LNCAP (cell line): ENCODE measurements at regions not wholly inside any gene's neighbourhood (a gene's known extent, or its start where the extent isn't known, plus 50 kb on each side); places are given as distances from the start of the nearest gene placed in this dataset.

Experiments
- TF ChIP-seq, protein P1 (sequence below): fragments of 450-650 bp; IDR thresholded peaks from 2 replicates; pipeline ENCODE4 v1.5.1; 2017; ENCODE audit warnings: mild to moderate bottlenecking

DNA sequence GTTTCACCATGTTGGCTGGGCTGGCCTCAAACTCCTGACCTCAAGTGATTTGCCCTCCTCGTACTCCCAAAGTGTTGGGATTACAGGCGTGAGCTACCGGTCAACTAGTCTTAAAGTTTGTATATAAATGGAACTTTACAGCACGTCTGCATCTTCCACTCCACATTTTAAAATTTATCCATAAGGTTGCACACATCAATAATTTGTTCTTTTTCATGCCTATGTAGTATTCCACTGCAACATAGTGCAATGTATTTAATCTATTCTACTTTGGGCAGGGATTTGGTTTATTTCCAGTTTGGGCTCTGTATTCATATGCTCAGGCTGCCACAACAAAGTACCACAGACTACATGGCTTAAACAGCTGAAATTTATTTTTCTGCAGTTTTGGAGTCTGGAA, 90.0 kb downstream of the NPTX2 start:
- TF ChIP-seq, protein P1, sequence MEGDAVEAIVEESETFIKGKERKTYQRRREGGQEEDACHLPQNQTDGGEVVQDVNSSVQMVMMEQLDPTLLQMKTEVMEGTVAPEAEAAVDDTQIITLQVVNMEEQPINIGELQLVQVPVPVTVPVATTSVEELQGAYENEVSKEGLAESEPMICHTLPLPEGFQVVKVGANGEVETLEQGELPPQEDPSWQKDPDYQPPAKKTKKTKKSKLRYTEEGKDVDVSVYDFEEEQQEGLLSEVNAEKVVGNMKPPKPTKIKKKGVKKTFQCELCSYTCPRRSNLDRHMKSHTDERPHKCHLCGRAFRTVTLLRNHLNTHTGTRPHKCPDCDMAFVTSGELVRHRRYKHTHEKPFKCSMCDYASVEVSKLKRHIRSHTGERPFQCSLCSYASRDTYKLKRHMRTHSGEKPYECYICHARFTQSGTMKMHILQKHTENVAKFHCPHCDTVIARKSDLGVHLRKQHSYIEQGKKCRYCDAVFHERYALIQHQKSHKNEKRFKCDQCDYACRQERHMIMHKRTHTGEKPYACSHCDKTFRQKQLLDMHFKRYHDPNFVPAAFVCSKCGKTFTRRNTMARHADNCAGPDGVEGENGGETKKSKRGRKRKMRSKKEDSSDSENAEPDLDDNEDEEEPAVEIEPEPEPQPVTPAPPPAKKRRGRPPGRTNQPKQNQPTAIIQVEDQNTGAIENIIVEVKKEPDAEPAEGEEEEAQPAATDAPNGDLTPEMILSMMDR = no peak

DNA sequence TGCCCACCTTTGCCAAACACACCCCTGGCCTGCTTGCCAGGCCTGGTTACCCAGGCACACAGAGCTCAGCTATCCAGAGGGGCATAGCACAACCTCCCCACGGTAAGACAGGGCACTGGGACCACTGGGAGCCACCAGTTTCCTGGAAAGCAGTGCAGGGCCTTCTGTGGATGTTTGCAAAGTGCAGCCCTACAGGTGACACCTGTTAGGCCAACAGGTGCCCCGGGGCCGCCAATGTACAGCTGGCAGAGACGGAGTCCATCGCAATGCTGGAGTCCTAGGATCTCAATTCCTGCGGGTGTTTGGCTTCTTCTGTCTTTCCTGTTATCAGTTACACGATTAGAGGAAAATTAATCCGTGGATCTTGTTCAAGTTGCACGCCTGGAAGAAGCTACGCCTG, 94.9 kb downstream of the NPTX2 start:
- TF ChIP-seq, protein P1 = no peak

DNA sequence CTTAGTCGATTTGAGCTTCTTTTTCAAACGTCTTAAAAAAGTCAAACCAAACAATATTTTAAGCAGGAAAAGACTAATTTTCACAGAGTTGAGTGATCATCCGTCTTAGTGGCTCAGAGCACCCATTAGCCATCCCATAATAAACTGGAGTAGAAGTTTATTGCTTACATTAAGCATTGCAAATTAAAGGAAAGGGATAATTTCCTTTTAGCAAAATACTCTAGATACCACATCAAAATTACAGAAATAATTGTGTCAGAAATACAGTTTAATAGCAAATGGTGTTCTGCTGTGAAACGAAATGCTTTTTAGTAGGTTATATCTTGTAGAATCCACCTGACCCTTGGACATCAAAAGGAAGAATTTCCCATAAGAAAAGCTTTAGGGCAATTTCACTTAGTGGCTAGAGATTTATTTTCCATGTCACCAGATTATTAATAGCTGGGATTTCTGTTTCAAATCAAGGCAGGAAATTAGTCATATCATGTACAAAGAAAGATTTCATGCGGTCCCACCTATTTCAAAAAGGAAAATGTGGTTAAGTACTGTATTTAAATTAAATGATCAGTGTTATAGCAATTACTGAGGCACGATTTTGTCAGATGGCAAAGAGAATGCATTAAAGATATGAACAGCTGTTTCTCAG, 96.2 kb downstream of the NPTX2 start:
- TF ChIP-seq, protein P1 = no peak

DNA sequence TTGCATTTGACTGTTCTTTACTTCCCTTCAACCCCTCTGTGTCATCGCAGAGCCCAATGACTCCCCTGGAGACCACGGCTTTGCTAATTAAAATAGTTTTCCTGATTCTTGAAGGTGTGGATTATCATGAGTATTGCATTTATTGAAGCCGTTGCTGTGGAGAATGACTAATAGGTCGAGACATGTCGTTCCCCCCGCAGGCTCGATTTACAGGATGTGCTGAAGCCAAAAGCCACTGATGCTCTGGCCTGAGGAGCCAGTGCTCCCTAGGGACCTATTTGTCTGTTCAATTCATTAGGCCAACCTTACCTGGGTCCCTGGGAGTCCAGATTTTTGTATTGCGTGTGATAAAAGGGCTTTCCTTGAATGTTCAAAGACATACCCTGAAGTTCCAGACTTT, 102.3 kb downstream of the NPTX2 start:
- TF ChIP-seq, protein P1 = no peak

DNA sequence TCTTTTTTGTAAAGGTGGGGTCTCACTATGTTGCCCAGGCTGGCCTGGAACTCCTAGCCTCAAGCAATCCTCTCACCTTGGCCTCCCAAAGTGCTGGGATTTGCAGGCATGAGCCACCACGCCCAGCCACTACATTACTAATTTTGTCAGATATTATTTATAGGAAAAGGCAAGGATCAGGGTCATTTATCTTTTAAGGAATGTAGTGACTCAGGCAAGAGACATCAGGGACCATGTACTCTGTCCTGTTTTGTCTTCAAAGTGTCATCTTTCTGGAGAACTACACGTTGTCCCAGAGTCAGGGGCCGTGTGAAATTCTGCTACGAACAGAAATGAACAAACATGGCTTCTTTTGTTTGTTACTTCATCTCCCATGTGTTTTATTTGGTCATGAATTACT, 105.3 kb downstream of the NPTX2 start:
- TF ChIP-seq, protein P1 = no peak

DNA sequence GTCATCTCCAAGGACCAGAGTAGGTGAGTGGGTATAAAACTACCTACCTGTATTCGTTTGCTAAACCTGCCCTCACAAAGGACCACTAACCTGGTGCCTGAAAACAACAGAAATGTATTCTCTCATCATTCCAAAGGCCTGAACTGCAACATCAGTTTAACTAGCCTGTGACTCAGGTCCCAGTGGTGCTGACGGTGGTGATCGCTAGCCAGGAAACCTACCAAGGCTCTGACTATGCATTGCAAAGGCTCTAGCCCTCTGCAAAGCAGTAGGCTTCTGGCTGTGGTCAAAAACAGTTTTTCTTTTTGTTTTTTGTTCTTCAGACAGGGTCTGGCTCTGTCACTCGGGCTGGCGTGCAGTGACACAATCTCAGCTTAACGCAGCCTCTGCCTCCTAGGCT, 107.5 kb downstream of the NPTX2 start:
- TF ChIP-seq, protein P1 = no peak

DNA sequence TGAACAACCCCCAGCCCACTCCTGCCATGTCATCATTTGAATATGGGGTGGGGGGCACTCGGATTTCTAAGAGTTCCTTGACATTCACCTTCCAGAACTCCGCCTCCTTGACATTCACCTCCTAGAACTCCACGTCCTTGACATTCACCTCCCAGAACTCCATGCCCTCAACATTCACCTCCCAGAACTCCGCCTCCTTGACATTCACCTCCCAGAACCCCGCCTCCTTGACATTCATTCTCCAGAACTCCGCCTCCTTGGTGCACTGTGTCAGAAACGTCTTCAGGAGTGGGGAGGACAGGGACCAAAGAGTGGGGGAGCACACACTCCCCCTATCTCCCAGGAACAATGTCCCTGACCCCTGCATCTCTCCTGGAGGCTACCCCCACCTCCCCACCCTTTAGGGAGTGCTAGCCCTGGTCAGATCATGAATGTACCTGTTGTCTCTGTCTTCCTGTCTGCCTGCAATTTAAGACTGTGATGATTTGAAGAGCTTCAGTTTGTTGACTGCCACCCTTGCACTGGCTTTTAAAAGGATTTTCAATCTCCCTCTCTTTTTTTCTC, 110.1 kb downstream of the NPTX2 start:
- TF ChIP-seq, protein P1 = no peak

DNA sequence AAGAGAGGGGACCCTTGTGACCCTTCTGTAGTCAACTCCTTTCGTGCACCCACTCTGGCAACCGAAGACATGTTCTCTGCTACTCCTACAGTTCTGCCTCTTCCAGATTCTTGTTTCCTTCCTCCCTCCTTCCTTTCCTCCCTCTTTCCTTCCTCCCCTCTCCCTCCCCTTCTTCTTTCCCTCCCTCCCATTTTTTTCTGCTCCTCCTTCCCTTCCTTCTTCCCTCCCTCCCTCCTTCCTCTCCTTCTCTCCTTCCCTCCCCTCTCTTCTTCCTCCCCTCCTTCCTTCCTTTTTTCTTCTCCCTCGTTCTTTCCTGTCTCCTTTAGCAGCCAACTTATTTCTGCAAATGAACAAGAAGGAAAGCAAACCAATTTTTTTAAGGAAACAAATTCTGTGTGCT, 111.5 kb downstream of the NPTX2 start:
- TF ChIP-seq, protein P1 = no peak
